HFFc6 (cell line): ENCODE measurements at regions not wholly inside any gene's neighbourhood (a gene's known extent, or its start where the extent isn't known, plus 50 kb on each side); places are given as distances from the start of the nearest gene placed in this dataset.

Source experiments
- DNase-seq: peaks from one replicate; pipeline ENCODE4 v3.0.0-alpha.2; 2018
- H3K27ac Mint-ChIP-seq: 2 replicates; pipeline ENCODE4 v1.8.0; 2020; ENCODE audit warnings: mild to moderate bottlenecking, mixed read lengths
- H3K27me3 Mint-ChIP-seq: 2 replicates; pipeline ENCODE4 v1.8.0; 2021; ENCODE audit warnings: mild to moderate bottlenecking, moderate library complexity, mixed read lengths; ENCODE audit not compliant: insufficient read depth
- H3K36me3 Mint-ChIP-seq: 2 replicates; pipeline ENCODE4 v1.8.0; 2021; ENCODE audit warnings: low read depth, mixed read lengths
- H3K4me1 Mint-ChIP-seq: 2 replicates; pipeline ENCODE4 v1.8.0; 2020; ENCODE audit warnings: low read depth, mixed read lengths
- H3K4me3 Mint-ChIP-seq: 2 replicates; pipeline ENCODE4 v1.8.0; 2020; ENCODE audit warnings: mild to moderate bottlenecking, moderate library complexity, mixed read lengths
- H3K9me3 Mint-ChIP-seq: 2 replicates; pipeline ENCODE4 v1.8.0; 2020; ENCODE audit warnings: mild to moderate bottlenecking, mixed read lengths
- TF ChIP-seq, protein P1 (sequence below): fragments of 200-600 bp; sonication (generic); IDR thresholded peaks from 2 replicates; pipeline ENCODE4 v1.5.0; 2021; ENCODE audit warnings: antibody characterized with exemption, mild to moderate bottlenecking

DNA sequence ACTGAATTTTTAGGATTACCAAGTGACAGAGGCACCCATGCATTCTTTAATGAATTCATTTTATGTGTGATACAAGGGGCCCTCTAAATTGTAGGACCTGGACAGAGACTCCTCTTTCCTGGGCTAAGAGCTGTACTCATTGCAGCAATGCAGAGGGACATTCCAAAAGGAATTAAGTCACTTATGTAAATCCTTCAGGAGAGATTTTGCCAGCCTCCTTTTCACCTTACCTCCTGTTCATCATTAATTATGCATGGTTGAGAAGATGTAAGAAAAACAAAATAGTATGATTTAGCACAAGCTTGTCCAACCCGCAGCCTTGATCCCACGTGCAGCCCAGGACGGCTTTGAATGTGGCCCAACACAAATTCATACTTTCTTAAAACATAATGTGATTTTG is 84.5 kb upstream of the TANK start:
- H3K4me1 Mint-ChIP-seq = peaks cover 8% of the 10 kb centered on the region
- H3K36me3 Mint-ChIP-seq = no peaks in the 10 kb centered on the region
- H3K27ac Mint-ChIP-seq = no peak overlapping the region
- peaks cover 11% of the 10 kb centered on the region for H3K27me3 Mint-ChIP-seq
- H3K4me3 Mint-ChIP-seq = no peak overlapping the region
- no peaks in the 10 kb centered on the region for H3K9me3 Mint-ChIP-seq
- DNase-seq = no peak
- TF ChIP-seq, protein P1, sequence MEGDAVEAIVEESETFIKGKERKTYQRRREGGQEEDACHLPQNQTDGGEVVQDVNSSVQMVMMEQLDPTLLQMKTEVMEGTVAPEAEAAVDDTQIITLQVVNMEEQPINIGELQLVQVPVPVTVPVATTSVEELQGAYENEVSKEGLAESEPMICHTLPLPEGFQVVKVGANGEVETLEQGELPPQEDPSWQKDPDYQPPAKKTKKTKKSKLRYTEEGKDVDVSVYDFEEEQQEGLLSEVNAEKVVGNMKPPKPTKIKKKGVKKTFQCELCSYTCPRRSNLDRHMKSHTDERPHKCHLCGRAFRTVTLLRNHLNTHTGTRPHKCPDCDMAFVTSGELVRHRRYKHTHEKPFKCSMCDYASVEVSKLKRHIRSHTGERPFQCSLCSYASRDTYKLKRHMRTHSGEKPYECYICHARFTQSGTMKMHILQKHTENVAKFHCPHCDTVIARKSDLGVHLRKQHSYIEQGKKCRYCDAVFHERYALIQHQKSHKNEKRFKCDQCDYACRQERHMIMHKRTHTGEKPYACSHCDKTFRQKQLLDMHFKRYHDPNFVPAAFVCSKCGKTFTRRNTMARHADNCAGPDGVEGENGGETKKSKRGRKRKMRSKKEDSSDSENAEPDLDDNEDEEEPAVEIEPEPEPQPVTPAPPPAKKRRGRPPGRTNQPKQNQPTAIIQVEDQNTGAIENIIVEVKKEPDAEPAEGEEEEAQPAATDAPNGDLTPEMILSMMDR = no peak

DNA sequence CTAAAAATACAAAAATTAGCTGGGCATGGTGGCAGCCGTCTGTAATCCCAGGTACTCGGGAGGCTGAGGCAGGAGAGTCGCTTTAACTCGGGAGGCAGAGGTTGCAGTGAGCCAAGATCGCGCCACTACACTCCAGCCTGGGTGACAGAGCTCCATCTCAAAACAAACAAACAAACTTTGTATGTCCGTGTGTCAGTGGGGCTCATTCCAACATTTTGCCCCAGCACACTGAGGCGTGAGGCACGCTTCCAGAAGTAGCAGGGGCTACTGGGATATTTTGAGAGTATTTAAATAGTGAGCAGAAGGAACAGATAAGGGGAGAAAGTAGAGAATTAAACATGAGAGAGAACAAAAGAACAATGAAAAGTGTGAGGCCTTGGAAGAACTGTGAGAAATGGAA is 83.3 kb upstream of the TANK start:
- H3K4me1 Mint-ChIP-seq = peaks cover 8% of the 10 kb centered on the region

DNA sequence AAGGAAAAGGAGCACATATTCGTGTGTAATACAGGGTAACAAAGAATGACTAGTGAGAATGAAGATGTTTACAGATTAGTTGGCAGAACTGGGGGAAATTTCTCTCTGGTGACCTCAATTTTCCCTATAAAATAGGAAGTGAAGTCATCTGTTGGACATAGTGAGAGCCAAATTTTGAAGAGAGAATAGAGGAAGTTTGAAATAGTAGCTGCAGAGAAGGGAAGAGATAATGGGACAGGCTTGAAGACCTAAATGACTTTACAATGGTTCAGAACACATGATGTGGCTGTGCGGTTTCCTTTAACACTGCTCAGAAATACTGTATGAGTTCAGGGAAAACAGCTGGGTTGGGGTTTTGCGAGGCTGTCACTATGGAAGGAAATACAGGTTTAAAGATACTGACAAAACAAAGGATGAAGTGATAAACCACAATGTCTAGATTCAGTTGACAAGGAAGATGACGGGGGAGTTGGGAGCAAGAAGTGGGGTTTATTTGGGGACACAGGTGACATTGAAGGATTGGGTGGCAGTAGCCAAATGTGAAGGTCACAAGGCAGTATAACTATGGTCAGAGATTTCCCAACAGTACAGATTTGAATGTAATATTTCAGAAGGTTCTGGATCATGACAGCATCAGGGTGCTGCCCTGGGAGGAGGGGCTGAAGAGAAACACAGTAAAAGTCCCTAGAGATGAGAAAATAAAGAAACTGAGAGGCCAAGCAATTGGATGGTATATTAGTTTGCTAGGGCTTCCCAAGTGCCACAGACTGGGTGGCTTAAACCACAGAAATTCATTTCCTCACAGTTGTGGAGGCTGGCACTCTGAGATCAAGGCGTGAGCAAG is 82.6 kb upstream of the TANK start:
- TF ChIP-seq, protein P1 = no peak
- peaks cover 8% of the 10 kb centered on the region for H3K27me3 Mint-ChIP-seq
- H3K4me1 Mint-ChIP-seq = peaks cover 8% of the 10 kb centered on the region
- H3K36me3 Mint-ChIP-seq = no peaks in the 10 kb centered on the region
- DNase-seq = no peak
- no peak overlapping the region for H3K27ac Mint-ChIP-seq
- H3K9me3 Mint-ChIP-seq = no peaks in the 10 kb centered on the region
- H3K4me3 Mint-ChIP-seq = no peak overlapping the region

More for the DNA sequence above, 83.3 kb upstream of the TANK start:
- no peak for DNase-seq
- Mint-ChIP-seq H3K9me3 (no peaks in the 10 kb centered on the region), H3K4me3 (no peak overlapping the region), H3K27ac (no peak overlapping the region), H3K27me3 (peaks cover 11% of the 10 kb centered on the region), H3K36me3 (no peaks in the 10 kb centered on the region)
- TF ChIP-seq, protein P1 = no peak

DNA sequence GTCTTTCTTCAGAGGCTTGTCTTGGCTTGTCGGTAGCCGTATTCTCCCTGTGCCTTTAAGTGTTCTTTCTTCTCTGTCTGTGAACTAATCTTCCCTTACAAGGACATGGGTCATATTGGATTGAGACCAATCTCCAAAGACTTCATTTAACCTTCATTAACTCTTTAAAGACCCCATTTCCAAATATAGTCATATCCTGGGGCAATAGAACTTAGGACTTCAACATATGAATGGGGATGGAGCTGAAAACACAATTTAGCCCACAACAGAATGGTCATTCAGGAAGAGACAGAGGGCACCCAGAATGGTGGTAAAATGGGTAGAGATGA is 82.1 kb upstream of the TANK start:
- H3K27me3 Mint-ChIP-seq = peaks cover 7% of the 10 kb centered on the region
- no peaks in the 10 kb centered on the region for H3K36me3 Mint-ChIP-seq
- TF ChIP-seq, protein P1 = no peak
- H3K4me3 Mint-ChIP-seq = no peak overlapping the region
- H3K27ac Mint-ChIP-seq = no peak overlapping the region
- H3K9me3 Mint-ChIP-seq = no peaks in the 10 kb centered on the region
- peaks cover 8% of the 10 kb centered on the region for H3K4me1 Mint-ChIP-seq
- DNase-seq = no peak

DNA sequence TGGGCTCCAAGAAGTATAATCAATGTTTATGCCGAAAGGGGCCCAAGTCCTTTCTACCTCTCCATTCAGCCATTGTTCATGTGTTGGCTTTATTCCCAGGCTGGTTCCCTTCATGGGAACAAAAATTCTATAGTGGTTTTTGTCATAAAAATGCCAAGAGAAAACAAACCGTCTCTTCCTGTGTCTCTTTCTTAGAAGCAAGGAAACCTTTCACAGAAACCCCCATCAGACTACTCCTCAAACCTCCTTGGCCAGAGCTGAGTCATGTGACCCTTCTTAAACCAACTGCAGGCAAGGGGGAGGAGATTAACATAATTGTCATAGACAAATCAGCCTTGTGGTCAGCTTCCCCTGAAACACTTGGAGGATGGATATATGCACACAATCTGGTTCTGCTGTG is 75.1 kb upstream of the TANK start:
- no peaks in the 10 kb centered on the region for H3K4me1 Mint-ChIP-seq
- TF ChIP-seq, protein P1 = no peak
- no peaks in the 10 kb centered on the region for H3K9me3 Mint-ChIP-seq
- no peak for DNase-seq
- H3K36me3 Mint-ChIP-seq = no peaks in the 10 kb centered on the region
- no peak overlapping the region for H3K27ac Mint-ChIP-seq
- peaks cover 3% of the 10 kb centered on the region; the same call in 1 of the 2 replicates for H3K27me3 Mint-ChIP-seq
- H3K4me3 Mint-ChIP-seq = no peak overlapping the region
